Activated naive CD4-positive, alpha-beta T cell treated with anti-CD3 and anti-CD28 coated beads for 36 hours (primary cell): ENCODE measurements at regions not wholly inside any gene's neighbourhood (a gene's known extent, or its start where the extent isn't known, plus 50 kb on each side); places are given as distances from the start of the nearest gene placed in this dataset.
"Not testable (repeated sequence)": the region's sequence is repeated elsewhere in the genome, so short reads cannot be mapped to it uniquely, and the experiment has no call there.

Experiments used
- CTCF ChIA-PET: fragments of 350-600 bp; sonication (Branson Sonifier 250); formaldehyde crosslinking; loops from one replicate; lab custom pipeline; 2021; ENCODE audit warnings: antibody characterized with exemption; lab: Charles Lee
- DNase-seq: peaks from one replicate; pipeline ENCODE4 v3.0.0-alpha.2; 2020
- H3K27ac Mint-ChIP-seq: one replicate; pipeline ENCODE4 v1.8.0; 2021; ENCODE audit warnings: mild to moderate bottlenecking, mixed read lengths
- H3K27me3 Mint-ChIP-seq: one replicate; pipeline ENCODE4 v1.8.0; 2021; ENCODE audit warnings: low read depth, mixed read lengths
- H3K36me3 Mint-ChIP-seq: one replicate; pipeline ENCODE4 v1.8.0; 2021; ENCODE audit warnings: low read depth, mixed read lengths
- H3K4me1 Mint-ChIP-seq: one replicate; pipeline ENCODE4 v1.8.0; 2021; ENCODE audit warnings: low read depth, mixed read lengths
- H3K4me3 Mint-ChIP-seq: one replicate; pipeline ENCODE4 v1.8.0; 2021; ENCODE audit warnings: mild to moderate bottlenecking, moderate library complexity, mixed read lengths
- H3K9me3 Mint-ChIP-seq: one replicate; pipeline ENCODE4 v1.8.0; 2021; ENCODE audit warnings: mixed read lengths
- intact Hi-C: fragments of 100-400 bp; cut with micrococcal nuclease; formaldehyde crosslinking; loops from one replicate; pipeline ENCODE4 v1.15.1; 2023

DNA sequence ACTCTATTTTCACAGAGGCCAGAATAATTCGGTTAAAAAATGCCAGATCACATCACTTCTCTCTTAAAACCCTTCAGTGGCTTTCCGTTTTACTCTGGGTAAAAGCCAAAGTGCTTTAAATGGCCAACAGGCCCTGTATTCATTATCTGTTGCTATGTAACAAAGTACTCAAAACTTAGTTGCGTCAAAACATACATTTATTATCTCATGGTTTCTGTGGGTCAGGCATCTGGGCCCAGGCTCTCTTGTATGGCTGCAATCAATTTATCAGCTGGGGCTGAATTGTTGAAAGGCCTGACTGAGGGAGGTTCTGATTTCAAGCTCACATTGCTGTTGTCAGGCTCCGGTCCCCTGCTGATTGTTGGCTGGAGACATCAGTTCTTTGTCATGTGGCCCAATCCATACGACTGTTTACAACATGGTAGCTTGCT is 72.7 kb upstream of the H2AZ1 start:
- Mint-ChIP-seq H3K9me3 (no peaks in the 10 kb centered on the region), H3K27me3 (peaks cover 5% of the 10 kb centered on the region)
- CTCF ChIA-PET, result no interaction called here

DNA sequence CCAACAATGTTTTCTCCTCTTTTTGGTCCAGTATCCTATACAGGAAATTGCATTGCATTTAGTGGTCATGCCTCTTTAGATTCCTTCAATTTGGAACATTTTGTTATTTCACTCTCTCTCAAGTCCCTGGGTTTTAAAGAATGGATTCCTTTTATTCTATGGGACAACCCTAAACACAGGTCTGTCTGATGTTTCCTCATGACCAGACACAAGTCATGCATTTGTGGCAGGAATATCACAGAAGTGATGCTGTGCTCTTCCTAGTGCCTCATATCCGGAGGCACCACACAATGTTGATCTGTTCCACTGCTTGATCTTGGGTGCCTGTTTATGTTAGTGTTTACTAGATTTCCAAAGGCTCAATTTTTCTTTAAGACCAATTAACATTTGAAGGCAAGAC is 69.7 kb upstream of the H2AZ1 start:
- Mint-ChIP-seq H3K36me3 (no peaks in the 10 kb centered on the region), H3K4me1 (peaks cover 10% of the 10 kb centered on the region), H3K27me3 (peaks cover 5% of the 10 kb centered on the region), H3K4me3 (no peak overlapping the region), H3K27ac (no peak overlapping the region), H3K9me3 (no peaks in the 10 kb centered on the region)
- intact Hi-C loops, result loop anchor here (5.0 kb wide), 1 partner anchor 1002 kb away; no protein-coding TSS in a partner anchor
- CTCF ChIA-PET, result no interaction called here
- DNase-seq, result no peak

More for the DNA sequence above, 72.7 kb upstream of the H2AZ1 start:
- H3K4me1 Mint-ChIP-seq, result peaks cover 7% of the 10 kb centered on the region
- intact Hi-C loops, result no loop called here
- H3K36me3 Mint-ChIP-seq, result no peaks in the 10 kb centered on the region
- H3K4me3 Mint-ChIP-seq, result no peak overlapping the region
- DNase-seq, result no peak
- no peak overlapping the region for H3K27ac Mint-ChIP-seq

DNA sequence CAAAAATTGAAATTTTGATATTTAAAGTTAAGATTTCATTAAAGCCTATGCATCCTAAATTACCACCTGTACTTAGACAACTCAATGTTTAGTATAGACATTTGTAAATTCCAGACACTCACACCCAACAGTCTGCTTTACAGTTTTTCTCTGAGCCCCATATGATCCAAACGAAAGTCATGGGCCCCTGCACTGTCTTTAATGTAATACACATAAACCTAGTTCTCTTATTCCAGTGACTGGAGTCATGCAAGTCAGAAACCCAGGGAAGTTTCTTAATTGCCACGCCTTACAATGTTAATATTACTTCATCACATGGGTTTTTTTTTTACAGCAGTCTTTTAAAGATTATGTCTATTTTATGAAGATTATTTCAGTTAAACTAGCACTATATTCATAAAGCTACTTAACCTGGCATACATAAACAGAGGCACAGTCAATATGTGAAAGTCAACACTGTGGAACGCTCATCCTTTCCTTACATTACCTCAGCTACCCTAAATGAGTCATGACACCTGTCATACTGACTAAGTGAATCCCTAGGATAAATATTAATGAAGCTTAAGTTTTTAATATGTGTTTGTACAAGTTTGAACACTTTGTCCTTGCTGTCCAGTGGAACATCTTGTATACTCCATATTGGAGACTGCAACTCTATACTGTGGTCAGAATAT is 67.7 kb upstream of the H2AZ1 start:
- CTCF ChIA-PET, result interaction anchor here (0.6 to 1.8 kb wide), 5 partner anchors 20 to 211 kb away, joined by 3 to 6 read pairs (median 5); no protein-coding TSS in a partner anchor
- peak overlapping the region; percentile 11 for H3K27ac Mint-ChIP-seq
- intact Hi-C loops, result loop anchor here (1.0 to 5.0 kb wide), 5 partner anchors 19 to 1005 kb away; partner anchors contain the start of gene H2AZ1
- peaks cover 3% of the 10 kb centered on the region for H3K27me3 Mint-ChIP-seq
- DNase-seq, result peak; percentile 22
- H3K4me1 Mint-ChIP-seq, result peaks cover 10% of the 10 kb centered on the region
- no peaks in the 10 kb centered on the region for H3K36me3 Mint-ChIP-seq
- no peaks in the 10 kb centered on the region for H3K9me3 Mint-ChIP-seq
- no peak overlapping the region for H3K4me3 Mint-ChIP-seq

DNA sequence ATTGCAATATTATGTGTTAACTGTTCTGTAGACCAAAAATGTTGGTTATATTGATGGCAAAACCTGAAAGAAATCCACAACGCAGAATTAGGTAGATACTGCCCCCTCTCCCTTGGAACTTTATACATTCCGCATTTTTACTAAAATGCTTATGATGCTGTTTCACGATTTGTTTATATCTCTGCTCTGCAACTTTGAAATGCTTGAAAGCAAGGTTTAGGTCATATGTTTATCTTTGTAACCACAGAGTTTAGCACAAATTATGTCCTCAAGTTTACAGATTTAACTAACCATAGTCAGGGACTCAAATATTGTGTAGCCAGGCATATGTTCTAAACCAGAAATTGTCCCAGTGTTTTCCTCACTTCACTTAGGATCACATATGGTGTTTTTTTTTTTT is 66.1 kb upstream of the H2AZ1 start:
- Mint-ChIP-seq H3K4me3 (no peak overlapping the region), H3K36me3 (no peaks in the 10 kb centered on the region), H3K9me3 (no peaks in the 10 kb centered on the region), H3K27ac (no peak overlapping the region), H3K27me3 (no peaks in the 10 kb centered on the region), H3K4me1 (peaks cover 10% of the 10 kb centered on the region)
- intact Hi-C loops, result loop anchor here (5.0 kb wide), 1 partner anchor 1006 kb away; no protein-coding TSS in a partner anchor
- CTCF ChIA-PET, result no interaction called here
- DNase-seq, result no peak

DNA sequence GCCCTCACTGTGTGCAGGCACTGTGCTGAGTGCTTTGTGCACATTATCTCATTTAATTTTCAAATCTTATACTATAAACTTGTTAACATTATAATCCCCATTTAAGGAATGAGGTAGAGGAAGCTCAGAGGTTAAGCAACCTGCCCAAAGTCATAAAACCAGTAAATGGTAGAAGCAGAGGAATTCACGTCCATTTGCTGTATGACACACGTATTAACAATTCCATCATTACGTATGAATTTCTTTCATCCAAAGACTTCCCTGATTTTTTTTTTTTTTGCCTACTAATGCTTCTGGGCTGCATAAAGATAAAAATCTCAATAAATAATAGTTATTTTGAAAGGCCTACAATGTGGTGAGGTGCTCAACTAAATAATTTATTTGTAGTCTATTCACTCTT is 64.5 kb upstream of the H2AZ1 start:
- Mint-ChIP-seq H3K27me3 (peaks cover 3% of the 10 kb centered on the region), H3K9me3 (no peaks in the 10 kb centered on the region), H3K36me3 (no peaks in the 10 kb centered on the region), H3K4me1 (peaks cover 10% of the 10 kb centered on the region), H3K27ac (no peak overlapping the region), H3K4me3 (no peak overlapping the region)
- intact Hi-C loops, result loop anchor here (5.0 kb wide), 1 partner anchor 1008 kb away; no protein-coding TSS in a partner anchor
- no peak for DNase-seq
- CTCF ChIA-PET, result no interaction called here

DNA sequence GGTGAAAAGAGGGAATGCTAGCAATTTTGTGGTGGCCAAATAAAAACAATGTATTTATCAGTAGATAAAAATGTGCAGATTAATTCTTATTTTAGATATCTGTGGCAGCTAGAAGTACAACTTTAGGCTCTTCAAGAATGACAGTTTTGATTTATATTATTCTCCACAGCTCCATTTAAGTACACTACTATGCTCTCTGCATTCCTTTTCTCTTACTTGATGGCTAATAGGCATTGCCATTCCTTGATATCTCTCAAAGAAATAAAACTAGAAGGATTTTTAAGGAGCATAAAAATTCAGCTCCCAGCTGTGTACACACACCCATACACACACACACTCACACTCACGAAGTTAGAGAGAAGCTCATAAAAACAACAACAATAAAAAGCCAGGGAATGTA is 59.4 kb upstream of the H2AZ1 start:
- intact Hi-C loops, result no loop called here
- CTCF ChIA-PET, result interaction anchor here (1.3 kb wide), 1 partner anchor 15 kb away, joined by 3 read pairs; no protein-coding TSS in a partner anchor
- H3K36me3 Mint-ChIP-seq, result no peaks in the 10 kb centered on the region
- H3K27ac Mint-ChIP-seq, result no peak overlapping the region
- H3K27me3 Mint-ChIP-seq, result peaks cover 7% of the 10 kb centered on the region
- H3K9me3 Mint-ChIP-seq, result no peaks in the 10 kb centered on the region
- DNase-seq, result no peak
- H3K4me1 Mint-ChIP-seq, result no peaks in the 10 kb centered on the region
- H3K4me3 Mint-ChIP-seq, result no peak overlapping the region

DNA sequence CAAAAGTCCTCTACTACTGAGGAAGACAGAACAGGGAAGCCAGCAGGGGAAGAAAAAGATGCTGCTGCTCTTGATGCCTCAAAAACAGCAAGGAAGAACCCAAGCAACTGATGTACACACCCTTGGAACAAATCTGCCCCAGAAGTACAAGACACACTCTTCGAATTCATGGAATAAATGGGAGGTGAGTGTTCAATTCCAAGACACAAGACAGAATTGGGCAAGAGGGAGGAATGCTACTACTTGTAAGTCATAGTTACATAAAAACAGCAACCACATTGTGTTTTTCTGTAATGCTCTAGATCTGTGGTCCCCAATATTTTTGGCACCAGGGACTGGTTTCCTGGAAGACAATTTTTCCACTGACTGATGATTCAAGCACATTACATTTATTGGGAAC is 58.0 kb upstream of the H2AZ1 start:
- DNase-seq, result no peak
- no peaks in the 10 kb centered on the region for H3K36me3 Mint-ChIP-seq
- H3K4me3 Mint-ChIP-seq, result no peak overlapping the region
- peaks cover 7% of the 10 kb centered on the region for H3K27me3 Mint-ChIP-seq
- H3K4me1 Mint-ChIP-seq, result no peaks in the 10 kb centered on the region
- CTCF ChIA-PET, result interaction anchor here (0.8 to 1.3 kb wide), 2 partner anchors 10 to 24 kb away, joined by 3 to 5 read pairs; no protein-coding TSS in a partner anchor
- intact Hi-C loops, result no loop called here
- H3K9me3 Mint-ChIP-seq, result no peaks in the 10 kb centered on the region
- no peak overlapping the region for H3K27ac Mint-ChIP-seq

DNA sequence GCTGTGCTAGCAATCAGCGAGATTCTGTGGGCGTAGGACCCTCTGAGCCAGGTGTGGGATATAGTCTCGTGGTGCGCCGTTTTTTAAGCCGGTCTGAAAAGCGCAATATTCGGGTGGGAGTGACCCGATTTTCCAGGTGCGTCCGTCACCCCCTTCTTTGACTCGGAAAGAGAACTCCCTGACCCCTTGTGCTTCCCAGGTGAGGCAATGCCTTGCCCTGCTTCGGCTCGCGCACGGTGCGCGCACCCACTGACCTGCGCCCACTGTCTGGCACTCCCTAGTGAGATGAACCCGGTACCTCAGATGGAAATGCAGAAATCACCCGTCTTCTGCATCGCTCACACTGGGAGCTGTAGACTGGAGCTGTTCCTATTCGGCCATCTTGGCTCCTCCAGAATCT is 56.1 kb upstream of the H2AZ1 start:
- H3K27ac Mint-ChIP-seq, H3K9me3 Mint-ChIP-seq, H3K36me3 Mint-ChIP-seq, DNase-seq, intact Hi-C loops, H3K4me1 Mint-ChIP-seq, H3K27me3 Mint-ChIP-seq, H3K4me3 Mint-ChIP-seq: not testable (repeated sequence)
- CTCF ChIA-PET, result interaction anchor here (1.3 kb wide), 2 partner anchors 8 to 86 kb away, joined by 3 to 5 read pairs; no protein-coding TSS in a partner anchor
